Endothelial cell of umbilical vein (primary cell): ENCODE measurements at regions not wholly inside any gene's neighbourhood (a gene's known extent, or its start where the extent isn't known, plus 50 kb on each side); places are given as distances from the start of the nearest gene placed in this dataset.

Source experiments
- BruUV-seq: library from RNA; stranded (reverse); fragments of 400-500 nt; replicated peaks from 2 replicates; lab custom pipeline; 2021; lab: Mats Ljungman, UMichigan
- CTCF ChIA-PET: fragments of 300-600, 350-600 bp; sonication (Branson Sonifier 250); formaldehyde crosslinking; loops from one replicate; lab custom pipeline; 2021; ENCODE audit warnings: antibody characterized with exemption, inconsistent platforms; lab: Charles Lee
- POLR2A ChIA-PET: fragments of 300-600, 350-600 bp; sonication (Branson Sonifier 250); formaldehyde crosslinking; loops from one replicate; lab custom pipeline; 2021; ENCODE audit warnings: antibody characterized with exemption, inconsistent platforms; lab: Charles Lee
- DNase-seq: peaks from one replicate; pipeline ENCODE4 v3.0.0-alpha.2; 2011; ENCODE audit warnings: low read depth, low spot score
- FAIRE-seq: peaks from 2 replicates; lab custom pipeline; 2011; peaks lifted over from hg19 to GRCh38; lab: Jason Lieb, UNC
- H2AFZ ChIP-seq: 2 replicates; pipeline ENCODE4 v1.6.0; 2012; ENCODE audit warnings: low read depth, low read length, control low read depth, inconsistent platforms
- H3K27ac ChIP-seq: 2 replicates; pipeline ENCODE4 v1.5.1; 2011; ENCODE audit warnings: low read depth, mild to moderate bottlenecking, control low read depth, low read length, moderate library complexity; ENCODE audit not compliant: insufficient read depth
- H3K27me3 ChIP-seq, 2 experiments: 2 replicates each; pipeline versions ENCODE4 v1.6.0 to v1.6.1; 2011; ENCODE audit warnings: low read length in 2 of 2, mixed read lengths in 1 of 2; ENCODE audit not compliant: control insufficient read depth in 2 of 2, insufficient read depth in 2 of 2
- H3K36me3 ChIP-seq, 2 experiments: 2 replicates in 1 of 2; 3 replicates in 1 of 2; pipeline ENCODE4 v1.5.1; 2011; ENCODE audit warnings: low read length in 2 of 2, mild to moderate bottlenecking in 1 of 2, moderate library complexity in 1 of 2; ENCODE audit not compliant: control insufficient read depth in 2 of 2, insufficient read depth in 2 of 2; ENCODE audit errors: extremely low read depth in 1 of 2
- H3K4me1 ChIP-seq: 3 replicates; pipeline ENCODE4 v1.5.1; 2011; ENCODE audit warnings: mild to moderate bottlenecking, low read length; ENCODE audit not compliant: control insufficient read depth, insufficient read depth; ENCODE audit errors: extremely low read depth
- H3K4me2 ChIP-seq: 2 replicates; pipeline ENCODE4 v1.6.1; 2011; ENCODE audit warnings: low read length, control low read depth, mixed read lengths; ENCODE audit not compliant: insufficient read depth
- H3K4me3 ChIP-seq, 3 experiments: fragments of 200-600 bp in 1 of 3; sonication (generic), shearing (Covaris generic) in 1 of 3; replicated peaks in 1 of 3; 2 replicates each; pipeline ENCODE4 v1.5.1; 2011 to 2016; ENCODE audit warnings: control low read depth in 3 of 3, low read length in 3 of 3, mild to moderate bottlenecking in 2 of 3, inconsistent platforms in 1 of 3, low read depth in 1 of 3, moderate library complexity in 1 of 3; ENCODE audit not compliant: insufficient read depth in 1 of 3
- H3K79me2 ChIP-seq: 2 replicates; pipeline ENCODE4 v1.6.0; 2012; ENCODE audit warnings: low read length, inconsistent platforms; ENCODE audit not compliant: control insufficient read depth, insufficient read depth
- H3K9ac ChIP-seq: replicated peaks from 2 replicates; pipeline ENCODE3; 2011; ENCODE audit warnings: low read length, control low read depth; ENCODE audit not compliant: insufficient read depth; ENCODE audit errors: extremely low read depth
- H3K9me1 ChIP-seq: replicated peaks from 3 replicates; pipeline ENCODE4 v1.6.0; 2011; ENCODE audit warnings: mild to moderate bottlenecking, low read length; ENCODE audit not compliant: control insufficient read depth, insufficient read depth; ENCODE audit errors: extremely low read depth
- H3K9me3 ChIP-seq: replicated peaks from 2 replicates; pipeline ENCODE4 v1.5.1; 2012; ENCODE audit warnings: low read length, inconsistent platforms; ENCODE audit not compliant: control insufficient read depth, insufficient read depth
- H4K20me1 ChIP-seq: replicated peaks from 2 replicates; pipeline ENCODE3; 2011; ENCODE audit warnings: mild to moderate bottlenecking, low read length; ENCODE audit not compliant: control insufficient read depth, insufficient read depth; ENCODE audit errors: extremely low read depth
- EZH2 ChIP-seq: IDR thresholded peaks from 2 replicates; pipeline ENCODE4 v1.6.1; 2012; ENCODE audit warnings: borderline replicate concordance, low read depth, mild to moderate bottlenecking, moderate library complexity, low read length, inconsistent platforms; ENCODE audit not compliant: severe bottlenecking
- FOS ChIP-seq: IDR thresholded peaks from 2 replicates; pipeline ENCODE4 v1.6.1; 2011; ENCODE audit warnings: mild to moderate bottlenecking, low read length, moderate library complexity, borderline replicate concordance; ENCODE audit not compliant: insufficient read depth
- GATA2 ChIP-seq: IDR thresholded peaks from 2 replicates; pipeline ENCODE4 v1.7.0; 2011; ENCODE audit warnings: low read depth, mild to moderate bottlenecking, moderate library complexity, mixed read lengths, low read length; ENCODE audit not compliant: insufficient read length, insufficient read depth
- JUN ChIP-seq: IDR thresholded peaks from 2 replicates; pipeline ENCODE4 v1.6.1; 2011; ENCODE audit warnings: borderline replicate concordance, low read depth; ENCODE audit not compliant: insufficient read length, insufficient read depth
- MYC ChIP-seq: IDR thresholded peaks from one replicate; pipeline ENCODE4 v1.6.1; 2011; ENCODE audit warnings: mild to moderate bottlenecking, low read depth, low read length
- POLR2A ChIP-seq: IDR thresholded peaks from 2 replicates; pipeline ENCODE4 v1.6.1; 2012; ENCODE audit warnings: low read depth, mild to moderate bottlenecking, control low read depth, low read length
- POLR2AphosphoS5 ChIP-seq: IDR thresholded peaks from 2 replicates; pipeline ENCODE4 v1.6.1; 2012; ENCODE audit warnings: low read depth, mild to moderate bottlenecking, control low read depth, low read length, moderate library complexity; ENCODE audit not compliant: insufficient read depth
- dilution Hi-C: fragments of 300-500 bp; cut with MboI; formaldehyde crosslinking; loops from one replicate; pipeline ENCODE4 v1.15.0; 2019; ENCODE audit warnings: low sequenced_read_pairs; ENCODE audit not compliant: extremely low pct_ligation_motif_present
- intact Hi-C: fragments of 100-400 bp; cut with micrococcal nuclease; formaldehyde crosslinking; loops from one replicate; pipeline ENCODE4 v1.10.0; 2022
- TF ChIP-seq, protein P1 (sequence below), 2 donors: IDR thresholded peaks; 1 replicate in 1 of 2; 2 replicates in 1 of 2; pipeline ENCODE4 v1.5.1; 2011; ENCODE audit warnings: low read length in 2 of 2, mild to moderate bottlenecking in 2 of 2, moderate library complexity in 2 of 2, control low read depth in 1 of 2, inconsistent platforms in 1 of 2, low read depth in 1 of 2; ENCODE audit not compliant: insufficient read depth in 1 of 2; ENCODE audit errors: extremely low read depth in 1 of 2
- TF ChIP-seq, protein P2 (sequence below): IDR thresholded peaks from 2 replicates; pipeline ENCODE4 v1.6.1; 2011; ENCODE audit not compliant: insufficient read depth, insufficient read length

GRCh38 chr13:105952973-105953290 is 582.5 kb downstream of the EFNB2 start:
- POLR2A ChIA-PET: no interaction called here
- Histone ChIP-seq H3K9me3 (no peaks in the 10 kb centered on the region), H3K4me3 (no peak overlapping the region), H3K36me3 (no peaks in the 10 kb centered on the region), H3K4me2 (no peak overlapping the region), H3K27me3 (no peaks in the 10 kb centered on the region), H3K79me2 (no peaks in the 10 kb centered on the region), H3K27ac (no peak overlapping the region), H3K9me1 (no peaks in the 10 kb centered on the region), H3K9ac (no peak overlapping the region), H4K20me1 (no peaks in the 10 kb centered on the region), H3K4me1 (no peaks in the 10 kb centered on the region), H2AFZ (no peak overlapping the region)
- CTCF ChIA-PET: interaction anchor here (1.0 kb wide), 1 partner anchor 12 kb away, joined by 3 read pairs; no protein-coding TSS in a partner anchor
- intact Hi-C loops (no loop called here), dilution Hi-C loops (no loop called here)
- FAIRE-seq (no peak), DNase-seq (no peak)
- BruUV-seq: no TSS peak
- TF ChIP-seq EZH2 (no peak), POLR2AphosphoS5 (no peak), MYC (no peak), GATA2 (no peak), FOS (no peak), JUN (no peak), POLR2A (no peak)
- TF ChIP-seq, protein P1, sequence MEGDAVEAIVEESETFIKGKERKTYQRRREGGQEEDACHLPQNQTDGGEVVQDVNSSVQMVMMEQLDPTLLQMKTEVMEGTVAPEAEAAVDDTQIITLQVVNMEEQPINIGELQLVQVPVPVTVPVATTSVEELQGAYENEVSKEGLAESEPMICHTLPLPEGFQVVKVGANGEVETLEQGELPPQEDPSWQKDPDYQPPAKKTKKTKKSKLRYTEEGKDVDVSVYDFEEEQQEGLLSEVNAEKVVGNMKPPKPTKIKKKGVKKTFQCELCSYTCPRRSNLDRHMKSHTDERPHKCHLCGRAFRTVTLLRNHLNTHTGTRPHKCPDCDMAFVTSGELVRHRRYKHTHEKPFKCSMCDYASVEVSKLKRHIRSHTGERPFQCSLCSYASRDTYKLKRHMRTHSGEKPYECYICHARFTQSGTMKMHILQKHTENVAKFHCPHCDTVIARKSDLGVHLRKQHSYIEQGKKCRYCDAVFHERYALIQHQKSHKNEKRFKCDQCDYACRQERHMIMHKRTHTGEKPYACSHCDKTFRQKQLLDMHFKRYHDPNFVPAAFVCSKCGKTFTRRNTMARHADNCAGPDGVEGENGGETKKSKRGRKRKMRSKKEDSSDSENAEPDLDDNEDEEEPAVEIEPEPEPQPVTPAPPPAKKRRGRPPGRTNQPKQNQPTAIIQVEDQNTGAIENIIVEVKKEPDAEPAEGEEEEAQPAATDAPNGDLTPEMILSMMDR (IDR thresholded peaks at IDR 0.05; ENCODE audit: extremely low read depth in 1 of 2, insufficient read depth in 1 of 2, low read depth in 1 of 2, low read length in 2 of 2): no peak
- TF ChIP-seq, protein P2, sequence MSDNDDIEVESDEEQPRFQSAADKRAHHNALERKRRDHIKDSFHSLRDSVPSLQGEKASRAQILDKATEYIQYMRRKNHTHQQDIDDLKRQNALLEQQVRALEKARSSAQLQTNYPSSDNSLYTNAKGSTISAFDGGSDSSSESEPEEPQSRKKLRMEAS: no peak
